ENCODE measurements at regions not wholly inside any gene's neighbourhood (a gene's known extent, or its start where the extent isn't known, plus 50 kb on each side); places are given as distances from the start of the nearest gene placed in this dataset.
"Not testable (repeated sequence)": the region's sequence is repeated elsewhere in the genome, so short reads cannot be mapped to it uniquely, and the experiment has no call there.

DNA sequence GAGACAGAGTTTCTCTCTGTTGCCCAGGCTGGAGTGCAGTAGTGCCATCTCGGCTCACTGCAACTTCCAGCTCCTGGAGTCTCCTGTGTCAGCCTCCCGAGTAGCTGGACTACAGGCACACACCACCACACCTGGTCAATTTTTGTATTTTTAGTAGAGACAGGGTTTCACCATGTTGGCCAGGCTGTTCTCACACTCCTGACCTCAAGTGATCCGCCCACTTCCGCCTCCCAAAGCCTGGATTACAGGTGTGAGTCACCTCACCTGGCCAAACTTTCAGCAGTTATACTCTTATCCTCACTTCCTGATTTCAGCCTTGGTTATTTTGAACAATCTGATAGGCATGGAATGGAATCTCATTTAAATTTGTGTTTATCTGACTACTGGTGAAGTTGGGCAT lies 763.0 kb upstream of the TMEM132C start:
- H3K18ac ChIP-seq (ENCODE audit: extremely low read depth, low read length); H4K5ac ChIP-seq (ENCODE audit: insufficient read length, low read depth, low read length); H3K23me2 ChIP-seq (ENCODE audit: low read depth, low read length); H2BK20ac ChIP-seq (ENCODE audit: low read length); H2BK120ac ChIP-seq (replicated peaks; ENCODE audit: low read depth, low read length); H2AK5ac ChIP-seq (ENCODE audit: low read depth, low read length); H2AFZ ChIP-seq (ENCODE audit: low read length); H3K14ac ChIP-seq (ENCODE audit: insufficient read length); H3K27ac ChIP-seq (ENCODE audit: low read depth, low read length); H4K91ac ChIP-seq (replicated peaks; ENCODE audit: insufficient read length, low read length); DNase-seq (ENCODE audit: low read depth in 1 of 2, low spot score in 2 of 2); POLR2A ChIA-PET (ENCODE audit: partially characterized antibody); H4K20me1 ChIP-seq (replicated peaks in 1 of 2; ENCODE audit: control insufficient read depth in 1 of 2, insufficient read depth in 2 of 2, low read length in 2 of 2); H3K9ac ChIP-seq (replicated peaks in 1 of 4; ENCODE audit: extremely low read depth in 1 of 4, low read depth in 3 of 4, low read length in 3 of 4); H3K9me3 ChIP-seq (ENCODE audit: insufficient read depth in 2 of 2, low read depth in 1 of 2, low read length in 1 of 2); H3K79me2 ChIP-seq (ENCODE audit: control insufficient read depth in 1 of 2, insufficient read depth in 2 of 2, low read length in 2 of 2); H4K8ac ChIP-seq (ENCODE audit: extremely low read depth, insufficient read depth, low read length); H3K79me1 ChIP-seq (ENCODE audit: low read depth, low read length); H3K4me2 ChIP-seq (ENCODE audit: insufficient read depth in 1 of 2, low read depth in 2 of 2, low read length in 2 of 2); H2BK15ac ChIP-seq (ENCODE audit: low read length); H3K4ac ChIP-seq (replicated peaks; ENCODE audit: insufficient read length, low read depth, low read length); H2BK12ac ChIP-seq (ENCODE audit: low read depth, low read length); H3K27me3 ChIP-seq (replicated peaks in 1 of 4; ENCODE audit: control insufficient read depth in 3 of 4, extremely low read depth in 1 of 4, insufficient read depth in 3 of 4, low read length in 3 of 4); FAIRE-seq; H2BK5ac ChIP-seq (ENCODE audit: low read depth, low read length); H3K4me3 ChIP-seq (ENCODE audit: extremely low read depth in 1 of 4, insufficient read depth in 2 of 4, low read depth in 3 of 4, low read length in 4 of 4); H3K23ac ChIP-seq (ENCODE audit: insufficient read length); H3K36me3 ChIP-seq (ENCODE audit: control insufficient read depth in 2 of 4, insufficient read depth in 4 of 4, low read length in 3 of 4); H3K56ac ChIP-seq (replicated peaks; ENCODE audit: insufficient read length, low read depth, low read length): not testable (repeated sequence)
- H3K4me1 ChIP-seq (replicated peaks in 1 of 4; ENCODE audit: control insufficient read depth in 3 of 4, insufficient read depth in 4 of 4, low read length in 3 of 4): peaks cover 0 to 13% (median 5%) of the 10 kb centered on the region in 4 experiments; a peak in 4 of 7 replicates
- CTCF ChIA-PET (ENCODE audit: partially characterized antibody): interaction anchor here (0.6 to 2.1 kb wide), 3 partner anchors 9 to 633 kb away, joined by 3 to 7 read pairs (median 3); no protein-coding TSS in a partner anchor
- WGBS, 2 experiments (ENCODE audit: extremely low coverage in 1 of 2, insufficient coverage in 1 of 2, insufficient read length in 1 of 2, insufficient replicate concordance in 2 of 2, low coverage in 1 of 2, low lambda C conversion rate in 2 of 2, missing lambda C conversion rate in 1 of 2): 89% methylated on average over 4 of the region's 4 CpGs; no CpG with 5 or more reads in 1 of the 2 experiments
